ENCODE measurements at regions not wholly inside any gene's neighbourhood (a gene's known extent, or its start where the extent isn't known, plus 50 kb on each side); places are given as distances from the start of the nearest gene placed in this dataset.

DNA sequence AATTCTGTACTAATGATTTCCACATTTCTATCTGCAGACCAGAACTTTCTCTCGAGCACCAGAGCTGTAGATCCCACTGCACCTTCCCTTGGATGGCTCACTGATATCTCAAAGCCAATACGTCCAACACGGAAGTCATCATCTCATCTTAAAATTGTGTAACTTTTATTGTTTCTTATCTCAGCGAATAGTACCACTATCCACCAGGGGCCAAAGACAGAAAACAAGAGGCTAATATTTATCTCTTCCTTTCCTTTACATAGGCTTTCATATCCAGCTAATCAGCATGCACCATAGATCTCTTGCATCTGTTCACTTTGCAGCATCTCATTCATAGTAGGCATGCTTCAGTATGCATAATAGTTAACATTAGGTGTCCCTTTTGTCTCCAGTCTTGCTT is 303.6 kb downstream of the PTPRC start:
- intact Hi-C loops (cut with DNase I) = no loop called here
- H3K4me3 ChIP-seq = no peak overlapping the region
- no peak overlapping the region for H3K27ac ChIP-seq
- ATAC-seq (no peak), DNase-seq (no peak)
- H3K4me1 ChIP-seq = no peaks in the 10 kb centered on the region
- TF ChIP-seq POLR2A (IDR thresholded peaks at IDR 0.05) (no peak), CTCF (IDR thresholded peaks at IDR 0.05) (no peak)
- no peaks in the 10 kb centered on the region for H3K27me3 ChIP-seq
- 71 to 79% methylated on average over 4 of the region's 4 CpGs for WGBS, 2 donors
- H3K36me3 ChIP-seq (replicated peaks in 1 of 2; ENCODE audit: insufficient read depth in 1 of 2, low read depth in 2 of 2) = no peaks in the 10 kb centered on the region
- H3K9me3 ChIP-seq = no peaks in the 10 kb centered on the region

DNA sequence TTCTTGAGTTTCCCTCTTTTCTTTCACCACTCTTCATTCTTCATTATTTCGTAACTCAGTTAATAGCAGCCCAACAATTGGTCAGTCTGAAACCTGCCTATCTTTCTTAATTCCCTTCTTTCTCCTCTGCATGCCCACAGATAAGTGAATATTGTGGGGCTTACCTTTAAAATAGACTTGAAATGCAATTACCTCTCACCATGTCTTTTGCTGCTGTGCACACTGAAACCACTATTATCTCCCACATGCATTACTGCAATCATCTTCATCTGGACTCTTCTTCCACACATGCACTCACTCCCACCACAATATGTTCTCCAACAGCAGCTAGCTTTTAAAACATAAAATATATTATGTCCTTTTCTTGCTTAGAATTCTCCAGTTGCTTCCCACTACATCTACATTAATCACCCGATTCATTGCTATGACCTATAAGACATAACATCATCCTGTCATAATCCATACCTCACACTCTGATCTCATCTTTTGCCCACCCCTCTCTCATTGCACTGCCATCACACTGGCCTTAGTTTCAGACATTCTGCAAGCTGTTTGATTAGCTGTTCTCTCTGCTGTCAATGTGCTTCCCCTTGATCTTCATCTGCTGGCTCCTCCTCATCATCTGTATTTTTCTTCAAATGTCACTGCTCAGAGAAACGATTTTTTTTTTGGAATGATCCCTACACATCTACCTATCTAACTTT is 304.8 kb downstream of the PTPRC start:
- no peaks in the 10 kb centered on the region for H3K4me1 ChIP-seq
- no peaks in the 10 kb centered on the region for H3K27me3 ChIP-seq
- no peak overlapping the region for H3K27ac ChIP-seq
- no peak for ATAC-seq
- TF ChIP-seq CTCF (IDR thresholded peaks at IDR 0.05) = no peak
- no peaks in the 10 kb centered on the region for H3K9me3 ChIP-seq
- no peak overlapping the region for H3K4me3 ChIP-seq
- intact Hi-C loops (cut with DNase I) = no loop called here
- 62 to 64% methylated on average over 3 of the region's 3 CpGs for WGBS, 2 donors
- DNase-seq = no peak
- H3K36me3 ChIP-seq (replicated peaks in 1 of 2; ENCODE audit: insufficient read depth in 1 of 2, low read depth in 2 of 2) = no peaks in the 10 kb centered on the region

DNA sequence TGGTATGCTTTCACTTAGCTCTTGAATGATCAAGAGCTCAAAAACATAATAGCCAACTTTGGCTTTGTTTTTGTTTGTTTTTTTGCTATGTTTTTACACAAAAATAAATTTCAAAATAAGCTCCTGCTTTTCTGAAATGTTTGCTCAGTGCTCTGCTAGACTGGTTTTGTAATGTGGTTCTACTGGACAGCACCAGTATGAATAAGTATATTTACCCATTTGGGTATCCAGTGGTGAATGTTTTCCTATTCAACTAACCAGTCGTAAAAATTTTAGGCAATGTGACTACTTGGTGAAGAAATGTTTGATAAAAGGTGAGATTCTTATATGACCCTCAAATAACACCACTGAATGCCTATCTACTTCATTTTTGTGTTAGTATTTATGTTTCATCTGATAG is 308.6 kb downstream of the PTPRC start:
- no peak for TF ChIP-seq CTCF (IDR thresholded peaks at IDR 0.05)
- no peak for TF ChIP-seq POLR2A (IDR thresholded peaks at IDR 0.05)
- ATAC-seq (no peak), DNase-seq (no peak)
- H3K9me3 ChIP-seq = no peaks in the 10 kb centered on the region
- 33 to 70% methylated on average over 1 of the region's 1 CpG for WGBS, 2 donors
- H3K4me1 ChIP-seq = no peaks in the 10 kb centered on the region
- H3K27ac ChIP-seq = no peak overlapping the region
- H3K4me3 ChIP-seq = no peak overlapping the region
- no peaks in the 10 kb centered on the region for H3K36me3 ChIP-seq (replicated peaks in 1 of 2; ENCODE audit: insufficient read depth in 1 of 2, low read depth in 2 of 2)
- no peaks in the 10 kb centered on the region for H3K27me3 ChIP-seq
- intact Hi-C loops (cut with DNase I) = no loop called here

- H3K4me3 ChIP-seq = no peak overlapping the region
- intact Hi-C loops (cut with DNase I) = no loop called here
Observed at GRCh38 chr1:198948895-198949659, 310.2 kb downstream of the PTPRC start.

More at GRCh38 chr1:198948895-198949659, 310.2 kb downstream of the PTPRC start:
- TF ChIP-seq CTCF (IDR thresholded peaks at IDR 0.05) (no peak), POLR2A (IDR thresholded peaks at IDR 0.05) (no peak)
- H3K27ac ChIP-seq = no peak overlapping the region
- H3K9me3 ChIP-seq = no peaks in the 10 kb centered on the region
- DNase-seq = no peak
- H3K4me1 ChIP-seq = no peaks in the 10 kb centered on the region
- no peaks in the 10 kb centered on the region for H3K36me3 ChIP-seq (replicated peaks in 1 of 2; ENCODE audit: insufficient read depth in 1 of 2, low read depth in 2 of 2)
- no peak for ATAC-seq
- no peaks in the 10 kb centered on the region for H3K27me3 ChIP-seq
- WGBS, 2 donors = 90 to 94% methylated on average over 16 to 28 of the region's 28 CpGs
